Sigmoid colon (tissue), 4 donors: ENCODE measurements at regions not wholly inside any gene's neighbourhood (a gene's known extent, or its start where the extent isn't known, plus 50 kb on each side); places are given as distances from the start of the nearest gene placed in this dataset.

Experiments used
- CTCF ChIP-seq, 4 experiments: fragments of 450-650 bp in 3 of 4; fragments of 200-600 bp in 1 of 4; IDR thresholded peaks; one replicate each; pipeline ENCODE4 v1.5.1; 2016 to 2019; ENCODE audit warnings: antibody characterized with exemption in 4 of 4, mild to moderate bottlenecking in 3 of 4, moderate library complexity in 2 of 4
- EP300 ChIP-seq, 4 donors: sonication (generic); formaldehyde crosslinking; IDR thresholded peaks; one replicate each; pipeline ENCODE4 v1.6.1; 2017; ENCODE audit warnings: antibody characterized with exemption in 4 of 4
- POLR2A ChIP-seq, 2 donors: fragments of 450-650 bp; IDR thresholded peaks; one replicate each; pipeline ENCODE4 v1.6.1; 2016; ENCODE audit warnings: antibody characterized with exemption in 2 of 2, mild to moderate bottlenecking in 2 of 2, moderate library complexity in 2 of 2

GRCh38 chr5:7274203-7274602 is 121.7 kb upstream of the ADCY2 start:
- no peak for TF ChIP-seq CTCF (IDR thresholded peaks at IDR 0.05)
- no peak for TF ChIP-seq EP300 (IDR thresholded peaks at IDR 0.05)
- no peak for TF ChIP-seq POLR2A (IDR thresholded peaks at IDR 0.05)
